AG04449 (cell line): ENCODE measurements at regions not wholly inside any gene's neighbourhood (a gene's known extent, or its start where the extent isn't known, plus 50 kb on each side); places are given as distances from the start of the nearest gene placed in this dataset.
"Not testable (repeated sequence)": the region's sequence is repeated elsewhere in the genome, so short reads cannot be mapped to it uniquely, and the experiment has no call there.

Source experiments
- CTCF ChIA-PET: fragments of 350-600 bp; formaldehyde crosslinking; extraction: SDS; loops from one replicate; lab custom pipeline; 2021; ENCODE audit warnings: antibody characterized with exemption; lab: Yijun Ruan, JAX
- POLR2A ChIA-PET: fragments of 400-600, 350-600 bp; formaldehyde crosslinking; extraction: SDS; loops from one replicate; lab custom pipeline; 2020; ENCODE audit warnings: antibody characterized with exemption, inconsistent platforms; lab: Yijun Ruan, JAX
- DNase-seq: peaks from one replicate; pipeline ENCODE4 v3.0.0-alpha.2; 2010; ENCODE audit warnings: low read depth, low spot score
- H3K4me3 ChIP-seq: 2 replicates; pipeline ENCODE4 v1.5.1; 2011; ENCODE audit warnings: low read depth, mild to moderate bottlenecking, control low read depth, low read length
- TF ChIP-seq, protein P1 (sequence below): IDR thresholded peaks from one replicate; pipeline ENCODE4 v1.5.1; 2011; ENCODE audit warnings: mild to moderate bottlenecking, moderate library complexity, low read length, control low read depth, inconsistent platforms; ENCODE audit not compliant: insufficient read depth; ENCODE audit errors: missing control alignments

- DNase-seq: no peak
- ChIA-PET POLR2A (no interaction called here), CTCF (no interaction called here)
- TF ChIP-seq, protein P1, sequence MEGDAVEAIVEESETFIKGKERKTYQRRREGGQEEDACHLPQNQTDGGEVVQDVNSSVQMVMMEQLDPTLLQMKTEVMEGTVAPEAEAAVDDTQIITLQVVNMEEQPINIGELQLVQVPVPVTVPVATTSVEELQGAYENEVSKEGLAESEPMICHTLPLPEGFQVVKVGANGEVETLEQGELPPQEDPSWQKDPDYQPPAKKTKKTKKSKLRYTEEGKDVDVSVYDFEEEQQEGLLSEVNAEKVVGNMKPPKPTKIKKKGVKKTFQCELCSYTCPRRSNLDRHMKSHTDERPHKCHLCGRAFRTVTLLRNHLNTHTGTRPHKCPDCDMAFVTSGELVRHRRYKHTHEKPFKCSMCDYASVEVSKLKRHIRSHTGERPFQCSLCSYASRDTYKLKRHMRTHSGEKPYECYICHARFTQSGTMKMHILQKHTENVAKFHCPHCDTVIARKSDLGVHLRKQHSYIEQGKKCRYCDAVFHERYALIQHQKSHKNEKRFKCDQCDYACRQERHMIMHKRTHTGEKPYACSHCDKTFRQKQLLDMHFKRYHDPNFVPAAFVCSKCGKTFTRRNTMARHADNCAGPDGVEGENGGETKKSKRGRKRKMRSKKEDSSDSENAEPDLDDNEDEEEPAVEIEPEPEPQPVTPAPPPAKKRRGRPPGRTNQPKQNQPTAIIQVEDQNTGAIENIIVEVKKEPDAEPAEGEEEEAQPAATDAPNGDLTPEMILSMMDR: no peak
- H3K4me3 ChIP-seq: no peak overlapping the region
Observed at GRCh38 chr20:12133553-12133952, 215.9 kb downstream of the BTBD3 start.

DNA sequence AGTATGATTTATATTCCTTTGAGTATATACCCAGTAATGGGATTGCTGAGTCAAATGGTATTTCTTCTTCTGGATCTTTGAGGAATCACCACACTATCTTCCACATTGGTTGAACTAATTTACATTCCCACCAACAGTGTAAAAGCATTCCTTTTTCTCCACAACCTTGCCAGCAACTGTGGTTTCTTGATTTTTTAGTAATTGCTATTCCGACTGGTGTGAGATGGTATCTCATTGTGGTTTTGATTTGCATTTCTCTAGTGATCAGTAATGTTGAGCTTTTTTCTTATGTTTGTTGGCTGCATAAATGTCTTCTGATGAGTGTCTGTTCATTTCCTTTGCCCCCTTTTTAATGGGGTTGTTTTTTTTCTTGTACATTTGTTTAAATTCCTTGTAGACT is 228.3 kb downstream of the BTBD3 start:
- CTCF ChIA-PET, DNase-seq, POLR2A ChIA-PET, H3K4me3 ChIP-seq: not testable (repeated sequence)

GRCh38 chr20:12152996-12153395 is 235.3 kb downstream of the BTBD3 start:
- H3K4me3 ChIP-seq: no peak overlapping the region
- POLR2A ChIA-PET: no interaction called here
- CTCF ChIA-PET: no interaction called here
- TF ChIP-seq, protein P1: no peak
- no peak for DNase-seq

GRCh38 chr20:12153628-12154027 is 235.9 kb downstream of the BTBD3 start:
- CTCF ChIA-PET: no interaction called here

DNA sequence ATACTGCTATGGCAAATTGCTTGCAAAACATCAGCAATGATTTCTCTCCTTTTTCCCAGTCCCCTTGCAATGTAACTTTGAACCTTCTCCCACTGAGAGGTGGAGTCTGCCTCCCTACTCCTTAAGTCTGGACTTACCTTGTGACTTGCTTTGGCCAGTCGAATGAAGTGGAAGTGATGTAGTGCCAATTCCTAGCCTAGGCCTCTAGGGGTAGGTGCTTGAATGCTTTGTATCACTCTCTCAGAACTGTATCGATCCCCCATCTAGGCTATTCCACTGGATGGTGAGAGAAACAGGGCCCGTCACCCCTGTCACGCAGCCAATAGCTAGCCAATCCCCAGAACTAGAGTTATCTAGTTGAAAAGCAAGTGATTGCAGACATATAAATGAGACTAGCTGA is 238.6 kb downstream of the BTBD3 start:
- H3K4me3 ChIP-seq: no peak overlapping the region
- TF ChIP-seq, protein P1: no peak
- CTCF ChIA-PET: no interaction called here
- POLR2A ChIA-PET: no interaction called here
- no peak for DNase-seq

More at GRCh38 chr20:12153628-12154027, 235.9 kb downstream of the BTBD3 start:
- TF ChIP-seq, protein P1: no peak
- no peak for DNase-seq
- H3K4me3 ChIP-seq: no peak overlapping the region
- POLR2A ChIA-PET: no interaction called here

- no peak overlapping the region for H3K4me3 ChIP-seq
- no peak for DNase-seq
- CTCF ChIA-PET: no interaction called here
- POLR2A ChIA-PET: no interaction called here
- TF ChIP-seq, protein P1: no peak
Observed at GRCh38 chr20:12159261-12159660, 241.6 kb downstream of the BTBD3 start.

GRCh38 chr20:12161734-12162133 is 244.0 kb downstream of the BTBD3 start:
- DNase-seq: no peak
- TF ChIP-seq, protein P1: no peak
- CTCF ChIA-PET: no interaction called here
- POLR2A ChIA-PET: no interaction called here
- no peak overlapping the region for H3K4me3 ChIP-seq
